HS-27A (cell line): ENCODE measurements at regions not wholly inside any gene's neighbourhood (a gene's known extent, or its start where the extent isn't known, plus 50 kb on each side); places are given as distances from the start of the nearest gene placed in this dataset.

ENCODE experiments used
- DNase-seq: peaks from one replicate; pipeline ENCODE4 v3.0.0-alpha.2; 2012; ENCODE audit warnings: low read depth, missing footprints

DNA sequence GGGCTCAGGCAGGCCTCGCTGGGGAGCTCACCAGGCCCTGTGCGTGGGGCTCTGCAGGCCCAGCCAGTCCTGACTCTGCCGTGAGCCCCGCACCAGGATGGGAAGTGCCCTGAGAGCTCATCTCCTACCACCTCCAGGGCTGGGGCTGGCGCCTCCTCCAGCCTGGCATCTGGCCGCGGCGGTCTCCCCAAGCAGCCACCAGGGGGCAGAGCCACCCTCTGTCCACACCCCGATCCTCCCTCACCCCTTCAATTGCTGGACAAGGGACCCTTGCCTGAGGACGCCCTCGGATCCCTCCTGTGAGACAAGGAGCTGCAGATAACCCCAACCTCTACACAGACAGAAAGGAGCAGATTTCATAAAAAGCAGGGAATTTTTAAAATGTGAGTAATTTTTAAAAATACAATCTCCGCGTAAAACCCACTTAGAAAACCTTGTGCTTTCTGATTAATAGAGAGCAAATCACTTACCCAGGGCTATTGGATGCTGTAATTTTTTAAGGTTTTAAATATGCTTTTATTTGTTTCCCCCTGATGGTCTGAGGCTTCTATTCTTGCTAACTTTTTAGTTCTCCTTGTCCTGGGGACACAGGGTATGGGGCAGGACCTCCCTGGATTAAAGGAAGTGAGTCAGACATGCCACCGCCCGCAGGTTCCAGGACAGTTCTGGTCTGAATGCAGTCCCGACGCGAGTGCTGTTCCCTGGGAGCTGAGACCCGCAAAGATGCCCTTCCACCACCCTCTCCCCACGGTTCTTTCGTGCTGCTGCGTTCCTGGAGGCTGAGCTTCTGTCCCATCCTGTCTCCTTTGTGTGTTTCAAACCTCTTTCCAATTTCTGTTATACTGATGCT is 52.3 kb upstream of the CHRNA7 start:
- DNase-seq: no peak
